ENCODE measurements at regions not wholly inside any gene's neighbourhood (a gene's known extent, or its start where the extent isn't known, plus 50 kb on each side); places are given as distances from the start of the nearest gene placed in this dataset.

GRCh38 chr4:163582703-163583102 is 88.2 kb downstream of the TMA16 start:
- no peak for DNase-seq

DNA sequence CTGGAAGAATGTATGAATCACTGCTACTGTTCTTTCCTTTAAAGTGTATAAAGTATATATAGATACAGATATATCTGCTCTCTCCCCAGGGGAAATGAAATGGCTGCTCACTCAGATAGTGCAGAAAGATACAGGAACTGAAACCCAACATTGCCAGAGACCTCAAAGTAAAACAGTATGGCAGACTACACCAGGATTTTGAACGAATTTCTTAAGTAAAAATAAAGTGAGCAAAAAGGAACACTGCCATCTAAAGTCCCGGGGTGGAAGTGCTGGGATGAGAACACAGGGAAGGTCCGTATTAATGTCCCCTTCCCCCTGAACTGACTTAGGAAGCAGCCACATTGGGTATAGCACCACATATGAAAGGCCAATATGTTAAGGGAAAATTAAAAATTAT is 93.4 kb downstream of the TMA16 start:
- no peak for DNase-seq

DNA sequence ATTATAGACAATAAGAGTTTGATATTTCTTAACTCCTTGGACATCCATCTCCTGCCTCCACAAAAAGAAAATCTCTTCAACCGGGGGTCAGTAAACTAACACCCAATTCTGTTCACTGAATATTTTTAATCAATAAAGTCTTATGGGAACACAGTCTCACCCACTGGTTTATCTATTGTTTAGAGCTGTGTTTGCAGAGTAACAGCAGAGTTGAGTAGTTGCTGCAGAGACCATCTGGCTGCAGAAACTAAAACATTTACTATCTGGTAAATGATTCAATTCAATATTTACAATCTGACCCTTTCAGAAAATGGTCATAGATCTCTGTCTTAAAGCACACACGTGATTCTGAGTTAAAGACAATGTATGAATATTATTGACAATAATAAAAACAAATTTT is 94.0 kb downstream of the TMA16 start:
- no peak for DNase-seq

DNA sequence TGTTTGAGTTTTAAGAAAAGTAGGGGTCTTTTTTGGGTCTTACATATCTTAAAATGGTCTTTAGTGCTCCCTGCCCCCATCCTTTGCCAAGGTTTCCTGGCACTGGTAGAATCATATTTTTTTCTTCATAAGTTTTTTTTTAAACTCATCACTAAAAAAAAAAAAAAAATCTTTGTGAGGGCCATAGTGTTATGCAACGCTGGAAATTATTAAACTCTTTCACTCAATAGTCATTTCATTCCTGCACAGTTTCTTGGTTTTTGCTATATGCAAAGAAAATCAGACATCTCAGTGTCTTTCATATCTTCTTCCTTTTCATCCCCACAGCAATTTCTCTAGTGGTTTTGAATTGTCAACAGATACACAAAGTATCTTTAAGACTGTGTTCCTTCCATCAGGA is 95.6 kb downstream of the TMA16 start:
- DNase-seq = no peak

DNA sequence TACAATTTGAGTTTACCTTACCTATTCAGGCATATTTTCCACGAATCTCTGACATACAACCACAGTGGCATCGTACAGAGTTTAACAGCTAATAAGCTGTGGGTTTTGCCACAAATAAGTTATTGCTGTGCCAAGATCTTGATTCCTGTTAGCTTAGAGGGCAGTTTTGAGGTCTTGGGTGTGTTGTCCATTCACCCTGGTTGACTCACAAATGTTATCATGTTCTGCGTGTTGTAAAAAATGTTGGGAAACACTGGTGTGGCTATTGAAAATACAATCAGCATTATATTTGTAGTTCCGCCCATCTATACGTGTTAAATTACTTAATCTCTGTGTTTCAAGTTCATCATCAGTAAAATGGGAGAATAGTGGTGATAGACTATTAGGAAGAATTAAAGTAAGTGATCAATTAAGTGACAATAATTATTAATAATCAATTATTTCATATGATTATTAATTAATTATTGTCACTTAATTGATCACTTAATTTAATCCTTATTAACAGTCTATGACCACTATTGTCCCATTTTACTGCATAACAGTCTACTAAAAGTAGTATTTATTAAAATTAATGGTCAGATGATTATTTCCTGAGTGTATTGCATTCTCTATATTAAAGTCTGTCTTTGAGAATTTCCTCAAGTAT is 96.3 kb downstream of the TMA16 start:
- DNase-seq = no peak

- DNase-seq = no peak
These were observed 97.1 kb downstream of the TMA16 start for GRCh38 chr4:163591614-163592020.

DNA sequence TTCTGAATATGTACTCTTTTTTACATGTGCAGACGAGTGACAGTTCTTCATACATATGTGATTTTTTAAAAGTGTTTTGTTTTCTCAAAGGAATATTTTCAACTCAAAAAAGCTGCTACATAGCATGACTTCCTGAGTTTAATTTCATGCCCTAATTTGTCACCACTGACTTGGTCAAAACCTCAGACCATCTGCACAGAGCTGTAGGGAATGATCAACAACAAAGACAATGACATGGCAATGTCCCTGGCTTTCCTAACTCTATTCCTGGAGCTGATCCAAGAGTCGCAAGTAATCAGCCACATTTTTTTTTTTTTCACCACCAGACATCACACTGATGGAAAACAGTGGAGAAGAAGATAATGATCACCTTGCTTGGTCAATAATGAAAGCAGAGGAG is 97.7 kb downstream of the TMA16 start:
- no peak for DNase-seq

DNA sequence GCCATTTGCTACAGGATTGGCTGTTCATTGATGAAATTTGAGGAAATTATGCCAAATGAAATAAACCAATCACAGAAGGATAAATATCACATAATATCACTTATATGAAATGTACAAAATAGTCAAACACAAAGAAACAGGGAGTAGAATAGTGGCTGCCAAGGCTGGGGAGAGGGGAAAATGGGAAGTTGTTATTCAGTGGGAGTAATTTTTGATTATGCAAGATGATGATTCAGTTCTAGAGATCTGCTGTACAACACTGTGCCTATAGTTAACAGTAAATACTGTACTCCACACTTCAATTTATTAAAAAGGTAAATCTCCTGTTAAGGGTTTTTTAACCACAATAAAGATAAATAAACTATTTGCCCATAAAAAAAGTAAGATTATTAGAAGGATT is 101.1 kb downstream of the TMA16 start:
- DNase-seq = no peak

DNA sequence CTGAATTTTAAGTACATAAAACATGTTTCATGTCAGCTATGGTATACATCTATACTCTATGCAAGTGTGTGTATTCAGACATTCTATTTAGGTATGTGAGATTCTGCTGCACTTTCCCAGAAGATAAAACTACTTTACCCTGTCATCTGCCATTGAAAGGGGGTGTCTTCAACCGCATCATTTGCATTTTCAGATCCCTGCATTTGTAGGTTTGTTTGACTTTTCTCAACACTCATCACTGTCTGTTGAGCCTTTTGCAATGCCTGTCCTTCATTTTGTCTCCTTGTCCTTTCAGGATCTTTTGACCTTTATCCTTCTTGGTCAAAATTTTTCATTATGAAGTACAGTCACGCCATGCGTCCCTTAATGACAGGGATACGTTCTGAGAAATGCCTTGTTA is 103.5 kb downstream of the TMA16 start:
- no peak for DNase-seq

GRCh38 chr4:163598489-163598888 is 104.0 kb downstream of the TMA16 start:
- no peak for DNase-seq

- no peak for DNase-seq
These were observed 106.2 kb downstream of the TMA16 start for GRCh38 chr4:163600727-163601126.

- no peak for DNase-seq
These were observed 108.8 kb downstream of the TMA16 start for GRCh38 chr4:163603257-163603656.

DNA sequence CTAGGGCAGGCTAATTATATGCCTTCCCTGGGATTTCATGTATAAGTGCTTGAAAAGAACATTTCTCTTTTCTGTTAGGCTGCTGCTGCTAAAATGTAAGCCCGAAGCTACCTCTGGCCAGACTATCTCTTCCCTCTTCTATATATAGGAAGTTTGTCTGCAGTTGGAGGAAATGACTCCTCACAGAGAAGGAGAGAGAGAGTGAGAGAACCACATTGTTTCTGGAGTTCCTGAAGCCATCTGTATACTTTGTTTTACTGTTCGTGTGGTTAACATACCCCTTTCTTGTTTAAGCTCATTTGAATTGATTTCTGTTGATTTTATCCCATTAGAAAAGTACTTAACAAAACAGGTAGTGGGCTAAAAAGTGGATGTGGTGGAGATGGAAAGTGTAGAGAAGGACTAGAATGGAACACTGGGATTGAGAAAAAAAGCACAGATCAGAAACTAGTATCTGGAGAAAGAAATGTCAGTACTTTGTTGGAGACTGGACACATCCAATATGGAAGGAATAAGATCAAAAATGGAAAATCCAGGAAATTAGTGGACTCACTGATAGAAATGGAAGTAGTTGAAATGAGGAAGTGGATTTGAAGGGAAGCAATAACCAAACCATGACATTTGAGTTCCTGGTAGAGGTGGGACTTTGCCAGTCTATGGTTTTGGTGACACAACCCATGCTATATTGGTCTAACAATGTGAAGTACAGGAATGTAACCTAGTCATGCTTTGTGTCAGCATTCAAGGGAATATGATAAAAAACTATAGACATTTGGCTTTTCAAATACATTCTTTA is 112.6 kb downstream of the TMA16 start:
- DNase-seq = no peak

DNA sequence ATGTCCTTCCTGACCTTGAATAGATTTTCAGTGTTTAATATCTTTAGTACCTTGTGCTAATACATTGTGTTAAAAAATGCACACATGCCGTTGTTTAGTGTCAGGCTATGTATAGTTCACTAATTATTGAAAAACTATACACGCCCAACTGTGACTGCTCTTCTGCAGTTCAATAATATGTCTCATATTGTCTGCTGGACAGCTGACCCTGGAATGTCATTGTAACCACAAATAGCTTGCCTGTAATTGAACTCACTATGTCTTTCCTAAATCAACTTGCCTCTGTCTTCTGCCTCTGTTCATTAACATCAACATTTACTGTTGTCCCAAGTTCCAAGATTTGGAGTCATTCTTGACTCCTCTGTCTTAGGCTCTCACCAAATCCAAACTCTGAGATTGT is 114.5 kb downstream of the TMA16 start:
- DNase-seq = no peak

GRCh38 chr4:163610648-163611047 is 116.2 kb downstream of the TMA16 start:
- no peak for DNase-seq

DNA sequence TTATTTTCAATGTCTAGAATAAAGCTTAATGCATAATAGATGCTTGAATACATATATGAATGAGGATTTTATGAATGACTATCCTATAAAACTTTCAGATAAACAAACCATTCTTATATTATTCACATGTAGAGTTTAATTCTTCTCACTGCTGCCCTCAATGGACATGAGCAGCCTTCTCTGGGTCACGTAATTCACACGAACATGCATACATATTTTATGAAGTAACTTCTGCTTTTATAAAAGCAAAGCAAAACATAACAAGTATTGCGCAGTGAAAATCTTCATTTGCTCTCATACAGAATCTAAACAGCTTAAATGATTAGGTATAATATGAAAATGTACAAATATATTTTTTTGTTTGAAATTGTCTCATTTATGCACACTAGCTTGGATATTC is 116.7 kb downstream of the TMA16 start:
- no peak for DNase-seq

- no peak for DNase-seq
These were observed 117.4 kb downstream of the TMA16 start for GRCh38 chr4:163611784-163612445.

DNA sequence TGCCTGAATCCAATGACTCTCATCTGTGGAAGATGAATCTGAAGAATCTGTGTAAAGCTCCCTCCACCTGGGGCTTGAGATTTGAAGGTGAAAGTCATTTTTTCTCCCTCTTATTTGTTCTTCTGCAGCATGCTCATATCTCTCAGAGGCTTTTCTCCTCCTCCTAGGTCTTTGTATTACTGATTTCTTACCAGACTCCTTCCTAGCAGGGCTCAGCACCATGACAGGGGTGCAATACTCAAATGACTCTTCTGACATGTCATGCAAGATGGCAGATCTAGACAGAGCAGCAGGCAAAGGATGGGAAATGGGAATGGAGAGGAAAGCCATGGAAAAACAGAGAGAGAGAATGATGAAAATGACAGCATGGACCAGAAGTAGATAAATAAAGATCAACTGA is 118.3 kb downstream of the TMA16 start:
- no peak for DNase-seq

GRCh38 chr4:163613383-163613782 is 118.9 kb downstream of the TMA16 start:
- no peak for DNase-seq

GRCh38 chr4:163614866-163615265 is 120.4 kb downstream of the TMA16 start:
- no peak for DNase-seq

- DNase-seq = peak; percentile 3
These were observed 124.4 kb downstream of the TMA16 start for GRCh38 chr4:163618845-163619244.

DNA sequence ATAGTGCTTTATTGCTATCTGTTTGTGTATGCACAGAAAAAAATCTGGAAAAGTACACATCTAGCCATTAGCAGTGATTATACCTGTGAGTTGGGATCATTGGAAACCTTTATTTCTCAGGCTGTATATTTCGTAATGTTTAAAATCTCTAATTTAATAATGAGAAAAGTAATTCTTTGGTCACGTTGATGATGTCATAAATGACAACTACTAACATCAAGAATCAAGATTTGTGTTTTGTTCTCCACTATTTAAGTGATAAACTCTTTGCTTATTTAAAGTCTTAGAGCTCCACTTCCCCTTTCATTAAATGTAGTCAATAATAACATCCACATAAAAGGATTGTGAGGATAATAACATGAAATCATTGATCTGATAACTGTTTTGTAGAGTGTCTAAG is 126.2 kb downstream of the TMA16 start:
- DNase-seq = no peak

DNA sequence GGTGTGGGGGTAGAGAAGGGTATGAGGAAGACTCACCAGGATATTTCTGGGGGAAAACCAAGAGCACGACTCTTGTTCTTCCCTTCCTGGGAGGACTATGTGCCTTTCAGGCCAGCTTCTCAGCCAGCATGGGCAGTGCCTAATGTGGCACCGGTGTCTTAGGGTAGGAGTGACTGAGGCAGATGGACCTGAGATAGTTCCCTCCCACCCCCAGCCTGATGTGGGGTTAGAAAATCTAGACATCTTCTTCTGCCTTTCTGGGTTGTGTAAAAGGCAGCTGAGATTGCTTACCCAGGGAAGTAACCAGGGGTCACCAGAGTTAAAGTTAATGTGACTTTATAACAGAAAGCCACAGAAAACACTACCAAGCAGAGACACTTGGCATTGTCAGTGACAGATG is 127.3 kb downstream of the TMA16 start:
- no peak for DNase-seq

DNA sequence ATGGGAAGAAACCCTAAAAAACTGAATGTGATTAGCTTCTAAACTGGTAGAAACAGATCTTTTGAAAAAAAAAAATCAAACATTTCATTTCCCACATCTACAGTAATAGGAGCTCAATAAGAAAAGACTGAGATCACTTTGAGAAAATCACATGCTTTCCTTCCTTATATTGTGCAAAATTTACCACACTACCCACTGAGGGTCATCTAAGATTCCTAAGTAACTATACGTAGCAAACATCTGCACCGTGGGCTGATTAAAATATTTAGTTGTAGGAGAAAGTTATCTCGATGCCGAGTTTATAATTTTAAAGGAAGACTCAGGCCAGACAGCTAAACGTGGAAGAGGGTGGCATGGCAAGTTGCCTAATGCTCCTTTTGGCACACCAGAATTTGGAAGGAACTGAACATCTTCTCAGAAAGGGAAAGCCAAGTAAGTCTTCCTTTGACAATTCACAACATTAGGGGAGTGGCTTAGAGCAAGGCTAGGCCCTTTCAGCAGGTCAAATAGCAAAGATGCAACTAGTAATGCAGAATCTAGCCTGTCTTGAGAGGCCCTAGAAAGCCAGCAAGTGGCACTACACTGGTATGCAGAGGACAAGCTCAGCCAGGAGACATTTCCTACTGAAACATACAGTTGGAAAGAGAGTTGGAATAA is 128.0 kb downstream of the TMA16 start:
- DNase-seq = no peak

Data from activated CD4-positive, alpha-beta T cell treated with anti-CD3 and anti-CD28 coated beads, Interleukin-10, Interleukin-2, amounts not matched to agents 100 ng/mL and 50 ng/mL, durations not matched to agents 16 hours and 8 hours (primary cell).